ENCODE measurements at regions not wholly inside any gene's neighbourhood (a gene's known extent, or its start where the extent isn't known, plus 50 kb on each side); places are given as distances from the start of the nearest gene placed in this dataset.

DNA sequence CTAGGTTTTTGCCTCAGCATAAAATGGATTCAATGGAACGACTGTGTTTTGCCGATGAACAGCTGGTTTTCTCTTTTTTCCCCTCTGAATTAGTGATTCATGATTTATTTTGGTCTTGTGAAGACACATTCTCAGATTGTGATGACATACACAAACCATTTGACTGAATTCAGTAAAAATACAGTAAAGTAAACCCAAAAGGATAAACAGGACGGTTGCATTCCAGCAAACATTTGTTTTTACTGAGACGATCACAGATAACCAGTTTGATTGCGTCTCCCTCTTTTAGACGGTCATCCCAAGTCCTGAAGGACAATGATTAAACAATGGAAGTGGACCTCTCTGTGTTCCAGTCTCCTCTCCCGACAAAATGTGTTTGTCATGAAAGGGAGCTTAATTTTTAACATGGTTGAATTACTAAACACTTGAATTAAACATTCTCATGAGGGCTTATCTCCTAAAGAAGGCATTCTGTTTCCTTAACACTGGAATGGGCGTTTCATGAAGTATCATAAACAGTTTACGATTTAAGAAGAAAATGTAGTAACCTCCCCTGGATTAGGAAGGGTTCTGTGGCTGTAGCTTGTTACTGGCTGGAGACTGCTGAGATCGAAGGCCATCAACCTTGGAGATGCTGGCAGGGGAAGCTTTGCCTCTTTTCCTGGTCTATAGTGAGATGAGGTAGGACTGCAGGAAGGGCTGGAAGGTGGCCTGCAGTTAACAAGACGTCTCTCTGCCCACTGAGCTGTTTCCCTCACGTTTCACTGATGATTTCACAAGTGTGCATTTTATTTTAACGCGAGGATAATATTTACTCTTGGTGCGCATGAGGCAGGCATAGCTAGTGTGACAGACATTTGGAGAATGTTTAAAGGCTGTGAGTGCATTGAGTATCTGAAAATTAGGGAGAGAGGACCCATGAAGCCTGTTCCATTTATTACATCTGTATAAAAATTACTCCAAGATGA lies 457.9 kb downstream of the FGF9 start:
- DNase-seq (ENCODE audit: low spot score), result no peak

DNA sequence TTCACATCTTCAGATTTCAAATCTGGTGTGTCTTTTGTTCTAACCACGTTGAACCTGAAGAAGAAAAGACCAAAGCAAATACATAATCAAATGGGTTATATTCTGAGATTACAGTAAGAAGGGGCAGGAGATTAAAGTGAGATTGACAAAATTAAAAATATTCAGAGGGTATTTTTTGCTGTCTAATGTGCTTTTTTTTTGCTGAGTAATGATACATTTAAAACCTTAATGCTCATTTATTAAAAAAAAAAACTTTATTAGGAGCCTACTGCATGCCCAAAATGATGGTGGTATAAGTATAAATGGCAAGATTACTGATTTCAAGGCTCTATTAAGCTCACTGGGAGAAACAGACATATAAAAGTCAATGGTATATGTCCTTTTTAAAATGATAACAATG lies 459.4 kb downstream of the FGF9 start:
- DNase-seq (ENCODE audit: low spot score), result no peak

- no peak for DNase-seq (ENCODE audit: low spot score)
These were observed 463.4 kb downstream of the FGF9 start for GRCh38 chr13:22134261-22134660.

DNA sequence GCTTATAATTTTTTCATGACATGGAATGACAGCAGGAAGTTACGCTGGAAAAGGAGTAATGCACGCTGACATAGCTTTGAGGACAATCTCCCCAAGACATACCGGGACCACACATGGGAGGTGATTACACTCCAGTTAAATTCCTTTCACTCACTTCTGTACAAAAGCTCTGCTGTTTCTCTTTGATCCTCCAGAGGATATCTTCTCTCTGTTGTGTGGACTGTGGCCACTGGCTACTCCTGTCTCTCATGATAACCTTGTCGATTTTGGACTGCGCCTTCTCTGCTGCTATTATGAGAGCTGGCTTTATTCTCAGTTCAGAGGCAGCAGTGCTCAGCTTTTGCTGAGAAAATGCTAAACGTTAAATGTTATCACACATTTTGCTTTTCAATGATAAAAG lies 464.6 kb downstream of the FGF9 start:
- no peak for DNase-seq (ENCODE audit: low spot score)

GRCh38 chr13:22137361-22138050 lies 466.6 kb downstream of the FGF9 start:
- DNase-seq (ENCODE audit: low spot score), result no peak

DNA sequence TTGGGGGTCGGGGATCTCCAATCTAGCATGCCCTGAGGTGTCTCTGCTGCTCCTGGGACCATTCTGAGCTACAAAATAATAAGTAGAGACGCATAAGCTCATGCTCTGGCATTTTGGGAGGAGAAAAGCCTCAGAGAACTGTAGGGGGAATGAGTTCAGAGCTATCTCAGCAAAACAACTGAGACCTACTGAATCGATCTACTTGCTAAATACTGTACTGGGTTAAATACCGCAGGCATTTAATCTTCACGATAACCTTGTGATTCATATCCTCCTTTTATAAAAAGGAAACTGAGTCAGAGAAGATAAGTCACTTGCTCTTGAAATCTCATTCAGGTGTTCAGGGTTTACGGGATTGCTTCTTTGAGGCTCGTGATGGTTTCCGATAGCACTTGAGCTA lies 468.1 kb downstream of the FGF9 start:
- no peak for DNase-seq (ENCODE audit: low spot score)

GRCh38 chr13:22141716-22142115 lies 470.8 kb downstream of the FGF9 start:
- no peak for DNase-seq (ENCODE audit: low spot score)

- no peak for DNase-seq (ENCODE audit: low spot score)
These were observed 472.8 kb downstream of the FGF9 start for GRCh38 chr13:22143671-22144070.

- no peak for DNase-seq (ENCODE audit: low spot score)
These were observed 473.9 kb downstream of the FGF9 start for GRCh38 chr13:22144806-22145205.

DNA sequence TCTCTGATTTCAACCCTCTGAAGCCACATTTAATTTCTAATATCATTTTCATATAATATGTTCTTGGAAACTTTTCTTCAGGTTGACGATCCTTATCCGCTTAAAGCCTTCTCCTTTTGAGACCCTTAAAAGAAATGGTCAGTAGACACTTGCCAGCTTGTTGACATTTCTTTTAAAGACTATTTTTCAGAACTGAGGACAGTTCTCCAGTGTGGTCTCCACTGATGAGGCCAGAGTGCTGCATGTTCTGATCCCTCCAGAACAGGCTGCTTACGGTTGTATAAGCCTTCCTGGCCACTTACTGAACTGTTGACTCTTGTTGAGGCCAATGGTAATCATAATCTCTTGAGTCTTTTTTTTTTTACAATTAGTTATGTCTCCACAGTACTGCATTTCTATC lies 477.3 kb downstream of the FGF9 start:
- DNase-seq (ENCODE audit: low spot score), result no peak

GRCh38 chr13:22152751-22153150 lies 481.9 kb downstream of the FGF9 start:
- no peak for DNase-seq (ENCODE audit: low spot score)

GRCh38 chr13:22154041-22154440 lies 483.2 kb downstream of the FGF9 start:
- DNase-seq (ENCODE audit: low spot score), result no peak

- no peak for DNase-seq (ENCODE audit: low spot score)
These were observed 491.0 kb downstream of the FGF9 start for GRCh38 chr13:22161871-22162270.

GRCh38 chr13:22162889-22163288 lies 492.0 kb downstream of the FGF9 start:
- DNase-seq (ENCODE audit: low spot score), result no peak

- peak; percentile 1 for DNase-seq (ENCODE audit: low spot score)
These were observed 497.7 kb downstream of the FGF9 start for GRCh38 chr13:22168437-22169190.

DNA sequence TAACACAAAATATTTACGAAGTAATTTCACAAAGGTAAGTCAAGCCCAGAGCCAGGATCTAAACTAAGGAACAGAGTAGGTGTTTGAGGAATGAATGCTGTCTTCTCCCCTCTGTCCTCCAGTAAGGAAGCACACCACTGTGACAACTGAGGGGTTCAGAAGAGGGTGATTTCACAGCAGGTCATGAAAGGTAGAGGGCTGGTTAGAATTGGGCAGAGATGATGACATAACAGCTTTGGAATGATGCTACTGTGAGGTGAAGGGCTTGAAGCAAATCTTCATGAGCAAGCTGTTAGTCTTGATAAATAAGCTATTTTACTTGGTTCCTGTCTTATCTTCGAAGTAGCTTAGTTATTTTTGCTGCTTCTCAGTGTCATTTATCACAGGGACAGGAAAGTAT lies 498.6 kb downstream of the FGF9 start:
- no peak for DNase-seq (ENCODE audit: low spot score)

- DNase-seq (ENCODE audit: low spot score), result no peak
These were observed 502.7 kb downstream of the FGF9 start for GRCh38 chr13:22173610-22174009.

DNA sequence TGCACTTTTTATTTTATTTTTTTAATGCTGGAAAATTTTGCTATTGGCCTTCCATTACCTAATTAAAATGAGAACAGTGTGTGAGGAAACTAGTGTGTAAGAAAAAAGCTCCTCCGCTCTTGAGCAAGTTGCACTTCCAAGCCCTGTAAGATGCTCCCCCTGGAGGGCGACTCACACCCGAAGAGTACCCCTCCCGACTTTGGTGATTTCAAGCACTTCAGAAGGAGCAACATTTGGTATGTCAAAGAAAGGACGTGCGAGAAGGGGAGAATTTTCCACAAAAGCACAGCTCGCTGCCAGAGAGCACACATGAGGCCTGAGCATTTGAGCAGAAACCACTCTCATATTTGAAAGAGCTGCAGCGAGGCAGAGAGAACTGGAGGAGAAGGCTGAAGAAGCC lies 504.4 kb downstream of the FGF9 start:
- DNase-seq (ENCODE audit: low spot score), result no peak

DNA sequence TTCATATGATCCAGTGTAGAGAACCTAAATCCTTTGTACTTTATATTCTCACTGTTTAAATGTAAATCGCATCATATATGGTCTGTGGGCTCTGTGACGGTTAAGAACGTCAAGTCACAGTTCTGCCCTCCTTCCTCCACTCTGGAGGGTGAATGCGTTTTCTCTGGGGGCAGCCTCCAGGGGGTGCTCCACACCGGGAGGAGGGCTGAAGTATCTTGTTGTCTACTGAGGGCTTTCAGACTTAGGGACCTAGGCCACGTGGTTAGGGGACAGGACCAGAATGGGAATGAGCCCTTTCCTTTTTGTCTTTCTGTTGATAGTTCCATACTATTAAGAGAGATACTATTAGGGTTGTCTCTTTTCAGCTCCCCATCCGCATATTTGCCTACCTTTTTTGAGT lies 504.9 kb downstream of the FGF9 start:
- DNase-seq (ENCODE audit: low spot score), result no peak

DNA sequence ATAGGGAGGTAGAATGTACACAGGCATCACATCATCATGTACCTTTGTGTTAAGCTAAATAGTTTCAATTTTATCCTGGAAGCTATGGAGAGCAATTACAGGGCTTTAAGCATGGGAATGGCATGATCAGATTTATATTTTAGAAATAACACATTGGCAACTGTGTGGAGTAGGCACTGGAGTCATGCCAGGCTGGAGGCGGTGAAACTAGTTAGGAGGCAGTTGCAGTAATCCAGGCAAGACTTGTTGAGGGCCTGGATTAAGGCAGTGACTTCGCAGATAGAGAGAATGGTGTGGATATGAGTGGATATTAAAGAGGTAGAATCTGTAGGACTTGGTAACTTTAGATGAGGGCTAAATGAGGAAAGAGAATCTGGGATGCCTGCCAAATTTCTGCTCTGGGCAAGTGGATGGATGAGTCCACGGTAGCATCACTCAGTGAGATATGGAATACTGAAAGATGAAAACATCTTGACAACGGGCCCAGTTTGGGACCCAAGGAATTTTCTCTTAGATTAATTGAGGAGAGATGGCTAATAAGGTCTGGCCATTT lies 506.2 kb downstream of the FGF9 start:
- DNase-seq (ENCODE audit: low spot score), result no peak

DNA sequence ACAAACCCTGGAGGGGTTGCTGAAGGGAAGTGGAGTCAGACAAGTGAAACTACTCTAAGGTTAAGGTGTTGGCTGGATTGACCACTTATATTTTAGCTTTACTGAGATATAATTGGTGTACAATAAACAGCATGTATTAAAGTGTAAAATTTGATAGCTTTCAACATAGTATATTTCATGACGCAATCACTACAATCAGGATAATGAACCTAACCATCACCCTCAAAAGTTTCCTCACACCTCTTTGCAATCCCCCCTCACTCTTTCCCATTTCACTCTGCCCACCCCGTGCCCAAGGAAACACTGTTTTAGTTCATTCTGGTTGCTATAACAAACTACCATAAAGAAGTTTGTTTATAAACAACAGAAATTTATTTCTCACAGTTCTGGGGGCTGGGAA lies 508.0 kb downstream of the FGF9 start:
- no peak for DNase-seq (ENCODE audit: low spot score)

GRCh38 chr13:22187329-22187728 lies 516.5 kb downstream of the FGF9 start:
- DNase-seq (ENCODE audit: low spot score), result no peak

All from cerebellar cortex (tissue), 1 donor.